IPS-18a (cell line): ENCODE measurements at regions not wholly inside any gene's neighbourhood (a gene's known extent, or its start where the extent isn't known, plus 50 kb on each side); places are given as distances from the start of the nearest gene placed in this dataset.

ENCODE experiments used
- H3K27ac ChIP-seq: one replicate; pipeline ENCODE4 v1.5.1; 2013; ENCODE audit warnings: low read length
- H3K27me3 ChIP-seq: one replicate; pipeline ENCODE4 v1.6.1; 2013; ENCODE audit warnings: mild to moderate bottlenecking, low read length; ENCODE audit not compliant: control insufficient read depth, insufficient read depth
- H3K36me3 ChIP-seq: one replicate; pipeline ENCODE4 v1.6.1; 2013; ENCODE audit warnings: low read depth, low read length; ENCODE audit not compliant: control insufficient read depth
- H3K4me1 ChIP-seq: one replicate; pipeline ENCODE4 v1.6.1; 2013; ENCODE audit warnings: low read depth, low read length; ENCODE audit not compliant: control insufficient read depth
- H3K4me3 ChIP-seq: one replicate; pipeline ENCODE4 v1.5.1; 2013; ENCODE audit warnings: low read length
- H3K9ac ChIP-seq: one replicate; pipeline ENCODE4 v1.6.1; 2013; ENCODE audit warnings: mild to moderate bottlenecking, low read length, moderate library complexity
- H3K9me3 ChIP-seq: one replicate; pipeline ENCODE4 v1.6.1; 2013; ENCODE audit warnings: low read depth, low read length; ENCODE audit not compliant: control insufficient read depth

- Histone ChIP-seq H3K27me3 (no peaks in the 10 kb centered on the region), H3K9ac (no peak overlapping the region), H3K4me3 (no peak overlapping the region), H3K36me3 (no peaks in the 10 kb centered on the region), H3K4me1 (no peaks in the 10 kb centered on the region), H3K27ac (no peak overlapping the region), H3K9me3 (no peaks in the 10 kb centered on the region)
Measured at GRCh38 chr6:139423971-139424667, 49.7 kb upstream of the CITED2 start.
